ENCODE measurements at regions not wholly inside any gene's neighbourhood (a gene's known extent, or its start where the extent isn't known, plus 50 kb on each side); places are given as distances from the start of the nearest gene placed in this dataset.

- no peak overlapping the region for H2AFZ ChIP-seq (ENCODE audit: low read depth, low read length, poor library complexity, severe bottlenecking)
- no peak overlapping the region for H3K9ac ChIP-seq (ENCODE audit: low read length)
- TF ChIP-seq ATF3 (IDR thresholded peaks at IDR 0.05): no peak
- TF ChIP-seq CTCF (IDR thresholded peaks at IDR 0.05 in 2 of 3, conservative IDR thresholded peaks at IDR 0.05 in 1 of 3; ENCODE audit: borderline replicate concordance in 1 of 3, insufficient read depth in 1 of 3, low read depth in 2 of 3, low read length in 2 of 3): no peak
- TF ChIP-seq SRF (IDR thresholded peaks at IDR 0.05; ENCODE audit: low read depth): no peak
- TF ChIP-seq JUND (IDR thresholded peaks at IDR 0.05): no peak
- no peak for TF ChIP-seq SIN3A (IDR thresholded peaks at IDR 0.05; ENCODE audit: low read depth)
- no peak for TF ChIP-seq YY1 (IDR thresholded peaks at IDR 0.05; ENCODE audit: extremely low read depth, insufficient replicate concordance, low read depth, low read length)
- TF ChIP-seq ZNF274 (IDR thresholded peaks at IDR 0.05; ENCODE audit: low read depth, low read length): no peak
- no peak for TF ChIP-seq ZFX (IDR thresholded peaks at IDR 0.05)
- TF ChIP-seq EZH2 (IDR thresholded peaks at IDR 0.05): no peak
- TF ChIP-seq EZH2phosphoT487 (IDR thresholded peaks at IDR 0.05; ENCODE audit: borderline replicate concordance): no peak
- no peak for TF ChIP-seq EGR1 (IDR thresholded peaks at IDR 0.05; ENCODE audit: low read depth)
- TF ChIP-seq TCF7L2 (IDR thresholded peaks at IDR 0.05; ENCODE audit: borderline replicate concordance, extremely low read depth, insufficient read depth, insufficient read length): no peak
- TF ChIP-seq REST (IDR thresholded peaks at IDR 0.05; ENCODE audit: low read depth): no peak
- no peak for TF ChIP-seq RAD21 (IDR thresholded peaks at IDR 0.05; ENCODE audit: low read depth)
- no peaks in the 10 kb centered on the region for H3K4me1 ChIP-seq (ENCODE audit: control insufficient read depth in 1 of 2, insufficient read depth in 2 of 2, low read length in 2 of 2)
- CTCF ChIA-PET: no interaction called here
- no peak overlapping the region for H3K27ac ChIP-seq (ENCODE audit: low read depth, low read length)
- no peaks in the 10 kb centered on the region; the same call in 1 of the 2 replicates for H3K27me3 ChIP-seq (ENCODE audit: insufficient read depth, low read length)
- no peak overlapping the region for H3K4me3 ChIP-seq (replicated peaks in 1 of 2; ENCODE audit: low read depth in 1 of 2, low read length in 2 of 2)
- POLR2A ChIA-PET: no interaction called here
- no peaks in the 10 kb centered on the region for H3K79me2 ChIP-seq (ENCODE audit: insufficient read depth, low read length)
- no TSS peak for BruUV-seq (replicated peaks)
- ATAC-seq (no peak), DNase-seq (ENCODE audit: low read depth, low spot score) (no peak)
- H3K4me2 ChIP-seq (ENCODE audit: low read length): no peak overlapping the region
- intact Hi-C loops (cut with micrococcal nuclease): no loop called here
- H4K20me1 ChIP-seq (ENCODE audit: insufficient read depth): no peaks in the 10 kb centered on the region
- no peaks in the 10 kb centered on the region for H3K9me2 ChIP-seq (ENCODE audit: insufficient read depth)
- H3K9me3 ChIP-seq (ENCODE audit: control insufficient read depth in 1 of 2, insufficient read depth in 1 of 2, low read depth in 1 of 2, low read length in 2 of 2): peaks cover 6 to 13% of the 10 kb centered on the region in 2 experiments; a peak in 3 of 4 replicates
- no peaks in the 10 kb centered on the region for H3K36me3 ChIP-seq (ENCODE audit: control insufficient read depth in 1 of 2, insufficient read depth in 2 of 2, low read length in 2 of 2)
- RAD21 ChIA-PET (ENCODE audit: low non-redundant PET in 1 of 2, low total read pairs in 2 of 2, uncharacterized antibody in 2 of 2, unreplicated experiment in 2 of 2): no interaction called here
Observed at GRCh38 chr9:134994926-134995791, 77.4 kb upstream of the FCN1 start.

Data from HCT116 (cell line).